SJSA1 (cell line): ENCODE measurements at regions not wholly inside any gene's neighbourhood (a gene's known extent, or its start where the extent isn't known, plus 50 kb on each side); places are given as distances from the start of the nearest gene placed in this dataset.

ENCODE experiments used
- DNase-seq, 2 experiments: peaks; one replicate each; pipeline ENCODE4 v3.0.0-alpha.2; 2015 to 2020; ENCODE audit warnings: low spot score in 2 of 2, low read depth in 1 of 2
- H3K27ac ChIP-seq: fragments of 250-450 bp; sonication (Bioruptor Pico); 2 replicates; pipeline ENCODE4 v1.5.1; 2020; ENCODE audit warnings: mild to moderate bottlenecking, moderate library complexity
- H3K27me3 ChIP-seq: fragments of 250-450 bp; sonication (Bioruptor Pico); replicated peaks from 2 replicates; pipeline ENCODE4 v1.5.1; 2020; ENCODE audit warnings: mild to moderate bottlenecking, moderate library complexity
- H3K36me3 ChIP-seq: fragments of 250-450 bp; sonication (Bioruptor Pico); 2 replicates; pipeline ENCODE4 v1.5.1; 2020; ENCODE audit warnings: mild to moderate bottlenecking
- H3K4me1 ChIP-seq: fragments of 250-450 bp; sonication (Bioruptor Pico); replicated peaks from 2 replicates; pipeline ENCODE4 v1.6.1; 2021; ENCODE audit warnings: mild to moderate bottlenecking
- H3K4me3 ChIP-seq: fragments of 250-450 bp; sonication (Bioruptor Pico); 2 replicates; pipeline ENCODE4 v1.5.1; 2020; ENCODE audit warnings: mild to moderate bottlenecking
- H3K9me3 ChIP-seq: fragments of 250-450 bp; sonication (Bioruptor Pico); replicated peaks from 2 replicates; pipeline ENCODE4 v1.5.1; 2020; ENCODE audit warnings: mild to moderate bottlenecking

DNA sequence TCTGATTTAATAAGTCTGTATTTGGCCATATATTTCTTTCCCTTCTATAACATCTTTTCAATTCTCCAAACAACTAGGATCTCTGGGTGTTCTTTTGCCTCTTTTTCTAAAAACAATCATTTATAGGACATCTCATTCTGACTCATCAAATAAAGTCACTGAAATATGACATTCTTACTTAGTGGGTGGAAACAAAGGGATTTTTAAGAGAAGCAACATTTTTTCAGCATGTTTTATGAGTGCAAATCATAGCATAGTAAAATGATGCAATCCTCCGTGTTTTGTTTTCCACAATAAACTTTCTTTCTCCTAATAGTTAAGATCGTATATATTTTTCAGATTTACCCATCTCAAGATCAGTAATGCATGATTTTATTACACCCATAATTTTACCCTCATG is 179.8 kb downstream of the SPCS3 start:
- Histone ChIP-seq H3K36me3 (no peaks in the 10 kb centered on the region), H3K9me3 (no peaks in the 10 kb centered on the region), H3K27me3 (no peaks in the 10 kb centered on the region), H3K27ac (peak overlapping the region; percentile 6; the same call in 1 of the 2 replicates), H3K4me3 (no peak overlapping the region), H3K4me1 (peaks cover 8% of the 10 kb centered on the region)
- DNase-seq, result peak in 1 of 2 experiments; percentile 59

DNA sequence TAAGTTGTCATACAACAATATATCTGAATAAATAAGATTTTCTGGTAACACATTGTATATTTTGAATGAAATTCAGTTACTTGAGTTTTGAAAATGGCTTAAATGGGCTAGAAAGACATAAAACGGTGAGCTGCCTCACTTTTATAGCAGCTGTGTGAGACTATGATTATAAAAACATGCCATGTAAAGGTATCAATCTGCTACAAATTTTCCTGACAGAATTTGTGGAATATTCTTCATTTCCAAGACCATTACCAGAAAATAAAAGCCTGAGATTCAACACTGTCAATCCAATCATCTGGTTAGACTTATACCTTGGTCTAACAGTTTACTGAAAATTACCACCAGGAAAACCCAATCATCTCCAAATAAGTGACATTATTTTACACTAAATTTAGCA is 181.1 kb downstream of the SPCS3 start:
- Histone ChIP-seq H3K36me3 (no peaks in the 10 kb centered on the region), H3K27ac (no peak overlapping the region), H3K27me3 (no peaks in the 10 kb centered on the region), H3K9me3 (no peaks in the 10 kb centered on the region), H3K4me1 (peaks cover 8% of the 10 kb centered on the region), H3K4me3 (no peak overlapping the region)
- no peak for DNase-seq

DNA sequence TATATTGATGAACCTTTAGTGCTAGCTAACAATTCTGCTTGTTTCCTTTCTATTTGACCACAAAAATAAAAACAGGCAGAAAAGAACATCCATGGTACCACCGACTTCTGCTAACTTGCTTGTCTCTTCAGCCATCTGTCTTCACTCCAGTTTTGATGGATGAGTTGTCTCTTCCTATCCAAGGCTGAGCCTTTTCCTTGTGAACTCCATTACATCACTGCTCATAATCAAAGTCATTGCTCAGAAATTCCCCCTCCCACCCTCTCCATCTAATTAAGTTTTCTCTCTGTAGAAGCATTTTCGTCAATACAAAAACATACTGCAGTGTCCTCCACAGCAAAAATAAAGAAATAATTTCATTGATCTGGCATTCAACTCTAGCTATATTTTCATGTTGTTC is 184.4 kb downstream of the SPCS3 start:
- H3K4me3 ChIP-seq, result no peak overlapping the region
- H3K9me3 ChIP-seq, result no peaks in the 10 kb centered on the region
- H3K27me3 ChIP-seq, result no peaks in the 10 kb centered on the region
- H3K4me1 ChIP-seq, result no peaks in the 10 kb centered on the region
- DNase-seq, result no peak
- no peaks in the 10 kb centered on the region for H3K36me3 ChIP-seq
- no peak overlapping the region for H3K27ac ChIP-seq

GRCh38 chr4:176507845-176508533 is 188.2 kb downstream of the SPCS3 start:
- Histone ChIP-seq H3K36me3 (no peaks in the 10 kb centered on the region), H3K4me3 (no peak overlapping the region), H3K9me3 (no peaks in the 10 kb centered on the region), H3K27me3 (no peaks in the 10 kb centered on the region), H3K27ac (no peak overlapping the region), H3K4me1 (0 out of 2 replicates have a peak, but pooled peaks cover 3% of the 10 kb centered on the region)
- DNase-seq, result no peak

- no peak for DNase-seq
- Histone ChIP-seq H3K4me1 (0 out of 2 replicates have a peak, but pooled peaks cover 3% of the 10 kb centered on the region), H3K4me3 (no peak overlapping the region), H3K9me3 (no peaks in the 10 kb centered on the region), H3K36me3 (no peaks in the 10 kb centered on the region), H3K27ac (no peak overlapping the region), H3K27me3 (no peaks in the 10 kb centered on the region)
Measured at GRCh38 chr4:176508780-176509331, 189.1 kb downstream of the SPCS3 start.

DNA sequence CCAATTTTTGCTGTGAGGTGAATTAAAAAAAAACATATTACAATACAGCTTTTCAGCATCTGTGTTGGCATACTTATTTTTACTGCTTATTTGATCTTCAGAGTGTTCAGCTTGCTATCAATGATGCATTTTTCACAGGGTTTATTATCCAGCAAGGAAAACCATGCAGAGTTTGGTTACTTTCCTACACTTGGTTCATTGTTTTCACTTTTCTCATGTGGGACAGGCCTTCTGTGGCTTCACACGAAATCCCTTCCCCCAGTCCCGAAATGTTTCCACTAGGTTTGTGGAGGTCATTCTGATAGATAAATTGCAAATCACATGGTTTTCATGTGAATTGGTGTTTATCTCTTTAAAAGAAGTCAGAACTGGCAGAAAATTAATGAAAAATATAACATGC is 205.8 kb downstream of the SPCS3 start:
- H3K36me3 ChIP-seq, result no peaks in the 10 kb centered on the region
- H3K4me1 ChIP-seq, result no peaks in the 10 kb centered on the region
- no peaks in the 10 kb centered on the region for H3K27me3 ChIP-seq
- no peak overlapping the region for H3K4me3 ChIP-seq
- no peak overlapping the region for H3K27ac ChIP-seq
- H3K9me3 ChIP-seq, result no peaks in the 10 kb centered on the region
- no peak for DNase-seq

DNA sequence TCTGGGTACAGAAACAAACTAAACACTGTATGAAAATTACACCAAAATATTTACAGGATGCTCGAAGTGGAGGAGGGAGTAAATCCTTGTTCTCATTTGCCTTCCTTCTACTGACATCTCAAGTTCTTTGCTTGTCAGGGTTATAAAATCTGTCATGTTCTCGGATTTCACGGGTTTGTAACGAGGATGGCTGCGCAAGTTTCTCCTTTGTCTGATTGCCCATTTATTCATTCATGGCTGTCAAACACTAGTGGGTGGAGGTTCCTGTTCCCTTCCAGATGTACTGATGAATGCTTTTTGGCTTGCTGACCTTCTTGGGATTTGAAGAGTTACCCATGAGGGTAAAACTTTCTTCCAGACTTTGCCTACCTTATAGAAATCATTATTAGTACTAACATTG is 206.9 kb downstream of the SPCS3 start:
- Histone ChIP-seq H3K36me3 (no peaks in the 10 kb centered on the region), H3K4me3 (no peak overlapping the region), H3K27ac (no peak overlapping the region), H3K27me3 (no peaks in the 10 kb centered on the region), H3K4me1 (no peaks in the 10 kb centered on the region), H3K9me3 (no peaks in the 10 kb centered on the region)
- no peak for DNase-seq

DNA sequence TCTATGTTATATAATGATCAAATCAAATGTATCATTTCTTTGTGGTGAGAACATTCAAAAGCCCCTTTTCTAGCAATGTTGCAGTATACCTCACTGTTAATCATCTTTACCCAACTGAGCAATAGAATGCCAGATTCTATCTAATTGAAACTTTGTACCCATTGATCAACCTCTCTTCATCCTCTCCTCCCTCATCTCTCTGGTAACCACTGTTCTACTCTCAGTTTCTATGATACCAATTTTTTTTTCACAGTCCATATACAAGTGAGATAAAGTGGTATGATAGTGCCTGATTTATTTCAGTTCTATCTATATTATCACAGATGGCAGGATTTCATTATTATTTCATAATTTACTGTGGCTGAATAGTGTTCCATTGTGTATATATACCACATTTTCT is 209.8 kb downstream of the SPCS3 start:
- DNase-seq, result no peak
- Histone ChIP-seq H3K4me3 (no peak overlapping the region), H3K36me3 (no peaks in the 10 kb centered on the region), H3K27ac (no peak overlapping the region), H3K4me1 (no peaks in the 10 kb centered on the region), H3K27me3 (no peaks in the 10 kb centered on the region), H3K9me3 (no peaks in the 10 kb centered on the region)

- no peak overlapping the region for H3K27ac ChIP-seq
- H3K4me1 ChIP-seq, result peaks cover 6% of the 10 kb centered on the region; the same call in 1 of the 2 replicates
- H3K36me3 ChIP-seq, result no peaks in the 10 kb centered on the region
- DNase-seq, result no peak
- no peaks in the 10 kb centered on the region for H3K27me3 ChIP-seq
- no peak overlapping the region for H3K4me3 ChIP-seq
- no peaks in the 10 kb centered on the region for H3K9me3 ChIP-seq
Measured at GRCh38 chr4:176533159-176533558, 213.4 kb downstream of the SPCS3 start.

DNA sequence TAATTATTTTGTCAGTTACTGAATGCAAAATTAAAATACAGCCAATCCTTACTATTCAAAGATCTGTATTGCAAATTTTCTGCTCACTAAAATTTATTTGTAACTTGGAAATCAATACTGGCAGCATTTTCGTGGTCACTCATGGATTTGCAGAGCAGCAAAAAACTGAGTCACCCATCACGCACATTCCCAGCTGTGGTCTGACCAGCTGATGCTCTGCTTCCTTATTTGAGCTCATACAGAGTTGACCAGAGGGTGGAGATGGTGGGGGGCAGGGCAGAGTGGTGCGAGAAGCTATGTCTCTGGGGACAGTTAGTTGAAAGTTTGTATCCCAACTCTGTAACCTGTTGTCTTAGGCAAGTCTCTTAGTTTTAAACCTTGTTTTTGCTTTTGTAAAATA is 214.8 kb downstream of the SPCS3 start:
- H3K4me1 ChIP-seq, result peaks cover 17% of the 10 kb centered on the region
- no peaks in the 10 kb centered on the region for H3K9me3 ChIP-seq
- no peak overlapping the region for H3K27ac ChIP-seq
- H3K4me3 ChIP-seq, result no peak overlapping the region
- DNase-seq, result peak in 1 of 2 experiments; percentile 47
- H3K27me3 ChIP-seq, result no peaks in the 10 kb centered on the region
- H3K36me3 ChIP-seq, result no peaks in the 10 kb centered on the region

DNA sequence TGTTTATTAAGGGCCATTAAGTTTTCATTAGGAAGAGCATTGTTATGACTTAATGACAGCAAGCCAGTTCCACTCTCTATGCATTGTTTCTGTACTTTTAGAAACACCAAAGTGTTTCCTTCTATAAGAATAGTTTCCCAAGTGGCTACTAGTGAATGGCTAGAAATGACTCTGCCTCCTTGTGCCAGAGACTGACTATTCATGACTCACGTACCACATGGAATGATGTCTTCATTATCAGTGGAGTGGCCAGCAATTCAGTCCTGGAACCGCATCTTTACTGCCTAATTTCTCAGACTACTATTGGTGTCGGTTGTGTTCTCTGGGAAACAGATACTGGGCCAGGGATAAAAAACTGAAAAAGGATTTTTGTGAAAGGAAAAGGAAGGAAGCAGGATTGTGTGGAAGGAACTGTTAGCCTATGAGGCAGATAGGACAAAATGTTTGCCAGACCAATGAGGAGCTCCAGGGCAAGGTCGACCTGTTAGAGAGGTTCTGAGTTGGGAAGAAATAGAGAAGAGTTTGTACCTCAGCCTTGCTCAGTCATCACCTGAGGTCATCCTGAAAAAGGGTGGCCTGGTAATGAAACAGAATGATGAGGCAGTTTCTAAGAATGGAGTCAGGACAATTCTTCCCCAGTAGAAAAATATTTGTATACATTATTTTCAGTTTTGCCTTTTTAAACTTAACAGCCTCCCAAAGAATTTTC is 218.6 kb downstream of the SPCS3 start:
- peak; percentile 55 to 69 for DNase-seq
- no peaks in the 10 kb centered on the region for H3K27me3 ChIP-seq
- peak overlapping the region; percentile 46 for H3K27ac ChIP-seq
- H3K4me3 ChIP-seq, result no peak overlapping the region
- no peaks in the 10 kb centered on the region for H3K9me3 ChIP-seq
- H3K4me1 ChIP-seq, result peaks cover 18% of the 10 kb centered on the region
- H3K36me3 ChIP-seq, result no peaks in the 10 kb centered on the region

- Histone ChIP-seq H3K4me3 (no peak overlapping the region), H3K4me1 (peaks cover 18% of the 10 kb centered on the region), H3K9me3 (no peaks in the 10 kb centered on the region), H3K36me3 (no peaks in the 10 kb centered on the region), H3K27me3 (no peaks in the 10 kb centered on the region), H3K27ac (0 out of 2 replicates have a peak overlapping the region, but pooled peaks have one; percentile 46)
- DNase-seq, result no peak
Measured at GRCh38 chr4:176539091-176539784, 219.5 kb downstream of the SPCS3 start.

DNA sequence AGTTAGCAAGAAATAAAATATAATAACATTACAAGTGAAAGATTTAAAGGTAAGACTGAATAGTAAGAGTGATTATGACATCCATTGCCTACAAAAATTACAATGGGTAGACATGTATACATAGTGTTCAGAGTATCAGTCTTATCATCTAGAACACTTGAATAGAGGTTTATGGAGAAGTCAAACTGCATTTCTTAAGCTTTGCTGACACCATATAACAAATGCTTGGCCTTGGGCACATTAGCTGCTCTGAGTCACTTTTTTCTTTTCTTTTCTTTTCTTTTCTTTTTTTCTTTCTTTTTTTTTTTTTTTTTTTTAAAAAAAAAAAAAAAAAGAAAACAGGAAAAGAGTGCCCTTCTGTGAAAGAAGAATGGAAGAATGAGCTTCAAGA is 220.0 kb downstream of the SPCS3 start:
- DNase-seq, result peak in 1 of 2 experiments; percentile 11
- Histone ChIP-seq H3K4me3 (no peak overlapping the region), H3K27me3 (no peaks in the 10 kb centered on the region), H3K36me3 (no peaks in the 10 kb centered on the region), H3K4me1 (peaks cover 18% of the 10 kb centered on the region), H3K9me3 (no peaks in the 10 kb centered on the region), H3K27ac (no peak overlapping the region)

DNA sequence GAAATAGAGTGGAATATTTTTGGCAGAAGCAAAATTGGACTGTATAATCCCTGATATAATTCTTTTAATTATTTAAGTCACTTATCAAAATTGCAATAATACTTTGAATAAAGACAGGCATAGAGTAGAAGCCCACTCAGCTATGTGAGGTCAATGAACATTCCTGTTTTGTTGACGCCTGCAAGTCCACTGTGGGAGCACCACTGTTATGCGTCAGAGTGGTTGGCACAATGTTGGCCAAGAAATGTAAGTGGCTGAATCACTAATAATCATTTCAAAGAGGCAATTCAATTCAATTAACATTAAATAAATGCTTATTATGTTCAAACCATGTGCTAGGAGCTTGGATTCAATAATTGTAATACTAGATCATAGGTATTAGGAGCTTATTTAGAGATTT is 221.0 kb downstream of the SPCS3 start:
- Histone ChIP-seq H3K36me3 (no peaks in the 10 kb centered on the region), H3K27ac (no peak overlapping the region), H3K27me3 (no peaks in the 10 kb centered on the region), H3K4me1 (peaks cover 18% of the 10 kb centered on the region), H3K9me3 (no peaks in the 10 kb centered on the region), H3K4me3 (no peak overlapping the region)
- DNase-seq, result no peak
